ENCODE measurements at regions not wholly inside any gene's neighbourhood (a gene's known extent, or its start where the extent isn't known, plus 50 kb on each side); places are given as distances from the start of the nearest gene placed in this dataset.
A peak's percentile ranks its signal among the peaks of the same experiment; 100 is the strongest.

GRCh38 chr11:127255209-127255608 lies 254.6 kb upstream of the KIRREL3 start:
- no peak for DNase-seq

- DNase-seq: peak; percentile 21
These were observed 251.8 kb upstream of the KIRREL3 start for GRCh38 chr11:127252321-127252720.

GRCh38 chr11:127249576-127249975 lies 249.0 kb upstream of the KIRREL3 start:
- no peak for DNase-seq

- DNase-seq: no peak
These were observed 247.9 kb upstream of the KIRREL3 start for GRCh38 chr11:127248476-127248875.

GRCh38 chr11:127247261-127247851 lies 246.8 kb upstream of the KIRREL3 start:
- DNase-seq: no peak

GRCh38 chr11:127242676-127243075 lies 242.1 kb upstream of the KIRREL3 start:
- no peak for DNase-seq

- DNase-seq: no peak
These were observed 237.8 kb upstream of the KIRREL3 start for GRCh38 chr11:127238321-127238720.

GRCh38 chr11:127236776-127237175 lies 236.2 kb upstream of the KIRREL3 start:
- DNase-seq: no peak

- DNase-seq: no peak
These were observed 233.4 kb upstream of the KIRREL3 start for GRCh38 chr11:127233998-127234397.

GRCh38 chr11:127230392-127230791 lies 229.8 kb upstream of the KIRREL3 start:
- DNase-seq: no peak

- DNase-seq: no peak
These were observed 226.4 kb upstream of the KIRREL3 start for GRCh38 chr11:127226949-127227348.

GRCh38 chr11:127226380-127226779 lies 225.8 kb upstream of the KIRREL3 start:
- DNase-seq: no peak

GRCh38 chr11:127225619-127226018 lies 225.0 kb upstream of the KIRREL3 start:
- no peak for DNase-seq

- DNase-seq: no peak
These were observed 223.7 kb upstream of the KIRREL3 start for GRCh38 chr11:127224276-127224675.

GRCh38 chr11:127223633-127224032 lies 223.1 kb upstream of the KIRREL3 start:
- no peak for DNase-seq

GRCh38 chr11:127223026-127223425 lies 222.5 kb upstream of the KIRREL3 start:
- DNase-seq: no peak

GRCh38 chr11:127219704-127220103 lies 219.1 kb upstream of the KIRREL3 start:
- DNase-seq: no peak

- no peak for DNase-seq
These were observed 217.7 kb upstream of the KIRREL3 start for GRCh38 chr11:127218275-127218608.

- DNase-seq: no peak
These were observed 217.1 kb upstream of the KIRREL3 start for GRCh38 chr11:127217452-127218274.

- DNase-seq: no peak
These were observed 205.2 kb upstream of the KIRREL3 start for GRCh38 chr11:127205688-127206217.

- DNase-seq: no peak
These were observed 202.9 kb upstream of the KIRREL3 start for GRCh38 chr11:127203490-127203889.

GRCh38 chr11:127202105-127202504 lies 201.5 kb upstream of the KIRREL3 start:
- DNase-seq: no peak

GRCh38 chr11:127199306-127199801 lies 198.8 kb upstream of the KIRREL3 start:
- DNase-seq: no peak

GRCh38 chr11:127195501-127196120 lies 195.0 kb upstream of the KIRREL3 start:
- no peak for DNase-seq
